ENCODE measurements at regions not wholly inside any gene's neighbourhood (a gene's known extent, or its start where the extent isn't known, plus 50 kb on each side); places are given as distances from the start of the nearest gene placed in this dataset.

GRCh38 chr6:27551607-27552006 lies 78.7 kb upstream of the ZNF184 start:
- TF ChIP-seq EZH2 (IDR thresholded peaks at IDR 0.05; ENCODE audit: borderline replicate concordance, low read depth, low read length, severe bottlenecking), result no peak
- TF ChIP-seq CTCF (IDR thresholded peaks at IDR 0.05; ENCODE audit: extremely low read depth in 1 of 2, insufficient read depth in 1 of 2, low read depth in 1 of 2, low read length in 2 of 2), result no peak
- no peak for TF ChIP-seq POLR2AphosphoS5 (IDR thresholded peaks at IDR 0.05; ENCODE audit: insufficient read depth, low read depth, low read length)
- no peak for TF ChIP-seq FOS (IDR thresholded peaks at IDR 0.05; ENCODE audit: borderline replicate concordance, insufficient read depth, low read length)
- no peak for TF ChIP-seq POLR2A (IDR thresholded peaks at IDR 0.05; ENCODE audit: low read depth, low read length)

Data from endothelial cell of umbilical vein (primary cell).